ENCODE measurements at regions not wholly inside any gene's neighbourhood (a gene's known extent, or its start where the extent isn't known, plus 50 kb on each side); places are given as distances from the start of the nearest gene placed in this dataset.
A peak's percentile ranks its signal among the peaks of the same experiment; 100 is the strongest.
"Not testable (repeated sequence)": the region's sequence is repeated elsewhere in the genome, so short reads cannot be mapped to it uniquely, and the experiment has no call there.

- no peak for DNase-seq (ENCODE audit: low spot score)
These were observed 795.0 kb downstream of the DTWD2 start for GRCh38 chr5:118193194-118193905.

GRCh38 chr5:118185018-118185417, 803.3 kb downstream of the DTWD2 start:
- DNase-seq (ENCODE audit: low spot score): no peak

DNA sequence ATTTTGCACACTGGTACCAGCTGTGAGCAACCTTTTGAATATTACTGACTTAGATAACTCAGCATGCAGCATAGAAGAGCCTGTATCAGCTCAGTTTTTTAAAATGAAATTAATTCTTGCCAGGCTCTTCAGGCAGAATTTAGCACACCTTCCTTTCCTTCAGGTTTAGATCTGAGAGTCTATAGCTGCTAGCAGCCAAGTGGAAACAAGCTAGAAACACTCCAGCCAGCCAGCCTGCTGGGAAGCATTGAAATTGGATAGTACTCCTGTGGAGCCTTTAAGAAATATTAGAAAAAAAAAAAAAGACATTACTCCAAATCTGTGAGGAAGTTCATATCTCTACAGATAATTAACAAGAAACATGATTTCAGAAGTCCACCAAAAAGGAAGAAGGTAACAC, 812.2 kb downstream of the DTWD2 start:
- no peak for DNase-seq (ENCODE audit: low spot score)

DNA sequence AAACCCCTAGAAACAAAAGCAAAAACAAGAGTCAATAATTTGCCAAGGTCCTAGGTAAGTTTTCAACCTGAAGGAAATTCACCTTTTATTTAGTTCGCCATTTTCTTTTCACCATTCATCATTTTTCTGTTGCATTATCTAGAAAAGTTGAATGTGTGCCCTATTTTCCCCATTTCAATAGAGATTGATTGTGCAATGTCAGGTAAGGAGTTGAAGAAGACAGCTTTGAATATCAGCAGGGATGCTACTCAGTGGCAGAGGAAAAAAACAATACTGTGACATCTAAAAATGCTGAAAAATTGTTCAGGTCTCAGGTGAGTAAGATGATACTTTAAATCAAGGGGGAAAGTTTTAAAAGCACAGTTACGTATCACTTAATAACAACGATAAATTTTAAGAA, 813.7 kb downstream of the DTWD2 start:
- DNase-seq (ENCODE audit: low spot score): no peak

DNA sequence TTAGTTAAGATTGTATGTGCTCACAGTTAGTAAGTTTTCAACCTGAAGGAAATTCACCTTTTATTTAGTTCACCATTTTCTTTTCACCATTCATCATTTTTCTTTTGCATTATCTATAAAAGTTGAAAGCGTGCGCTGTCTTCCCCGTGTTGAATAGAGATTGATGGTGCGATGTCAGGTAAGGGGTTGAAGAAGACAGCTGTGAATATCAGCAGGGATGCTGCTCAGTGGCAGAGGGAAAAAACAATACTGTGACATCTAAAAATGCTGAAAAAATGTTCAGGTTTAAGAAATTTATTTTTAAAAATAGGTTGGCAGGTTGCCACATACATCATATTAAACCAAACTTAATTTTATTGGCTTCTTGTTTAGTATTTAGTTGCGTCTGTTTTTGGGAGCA, 815.0 kb downstream of the DTWD2 start:
- no peak for DNase-seq (ENCODE audit: low spot score)

GRCh38 chr5:118165619-118166018, 822.7 kb downstream of the DTWD2 start:
- no peak for DNase-seq (ENCODE audit: low spot score)

GRCh38 chr5:118156181-118156580, 832.2 kb downstream of the DTWD2 start:
- DNase-seq (ENCODE audit: low spot score): no peak

GRCh38 chr5:118146824-118147223, 841.5 kb downstream of the DTWD2 start:
- DNase-seq (ENCODE audit: low spot score): no peak

- DNase-seq (ENCODE audit: low spot score): no peak
These were observed 843.8 kb downstream of the DTWD2 start for GRCh38 chr5:118144540-118144939.

- no peak for DNase-seq (ENCODE audit: low spot score)
These were observed 849.0 kb downstream of the DTWD2 start for GRCh38 chr5:118139361-118139760.

- DNase-seq (ENCODE audit: low spot score): peak; percentile 78
These were observed 862.2 kb downstream of the DTWD2 start for GRCh38 chr5:118126159-118126558.

GRCh38 chr5:118125687-118126086, 862.7 kb downstream of the DTWD2 start:
- DNase-seq (ENCODE audit: low spot score): no peak

GRCh38 chr5:118121258-118121657, 867.1 kb downstream of the DTWD2 start:
- no peak for DNase-seq (ENCODE audit: low spot score)

DNA sequence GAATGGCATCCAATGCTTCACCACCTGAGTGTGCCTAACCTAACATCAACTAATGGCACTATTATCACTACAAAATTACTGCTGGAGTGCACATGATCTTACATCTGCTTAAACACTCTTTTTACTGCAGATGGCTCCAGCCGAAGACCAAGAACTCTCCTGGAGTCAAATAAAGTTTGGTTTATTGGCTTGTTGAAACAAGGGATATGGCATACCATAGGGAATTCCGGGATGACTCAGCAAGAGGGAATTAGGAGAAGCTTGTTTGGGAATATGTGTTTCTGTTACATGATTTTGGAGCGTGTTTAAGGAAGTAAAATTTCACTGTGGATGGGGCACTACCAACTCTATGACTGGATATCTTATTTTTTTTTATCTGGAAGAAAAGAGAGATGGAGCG, 872.6 kb downstream of the DTWD2 start:
- DNase-seq (ENCODE audit: low spot score): peak; percentile 52

DNA sequence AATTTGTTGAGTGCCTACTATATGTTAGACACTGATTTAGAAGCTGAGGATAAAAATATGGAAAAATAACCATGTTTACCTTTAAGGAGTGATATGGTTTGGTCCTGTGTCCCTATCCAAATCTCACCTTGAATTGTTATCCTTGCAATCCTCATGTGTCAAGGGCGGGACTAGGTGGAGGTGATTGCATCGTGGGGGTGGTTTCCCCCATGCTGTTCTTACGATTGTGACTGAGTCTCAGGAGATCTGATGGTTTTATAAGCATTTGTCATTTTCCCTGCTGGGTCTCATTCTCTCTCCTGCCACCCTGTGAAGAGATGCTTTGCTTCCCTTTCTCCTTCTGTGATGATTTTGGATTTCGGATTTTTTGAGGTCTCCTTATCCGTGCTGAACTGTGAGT, 876.4 kb downstream of the DTWD2 start:
- no peak for DNase-seq (ENCODE audit: low spot score)

DNA sequence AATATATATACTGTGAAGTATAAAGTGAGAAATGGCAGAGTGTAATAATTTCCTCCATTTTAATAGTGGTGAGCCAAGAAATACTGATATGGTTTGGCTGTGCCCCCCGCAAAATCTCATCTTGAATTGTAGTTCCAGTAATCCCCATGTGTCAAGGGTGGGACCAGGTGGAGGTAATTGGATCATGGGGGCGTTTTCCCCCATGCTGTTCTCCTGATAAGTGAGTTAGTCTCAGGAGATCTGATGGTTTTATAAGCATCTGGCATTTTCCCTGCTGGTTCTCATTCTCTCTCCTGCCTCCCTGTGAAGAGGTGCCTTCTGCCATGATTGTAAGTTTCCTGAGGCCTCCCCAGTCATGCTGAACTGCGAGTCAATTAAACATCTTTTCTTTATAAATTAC, 881.1 kb downstream of the DTWD2 start:
- DNase-seq (ENCODE audit: low spot score): not testable (repeated sequence)

GRCh38 chr5:118098716-118099115, 889.6 kb downstream of the DTWD2 start:
- no peak for DNase-seq (ENCODE audit: low spot score)

DNA sequence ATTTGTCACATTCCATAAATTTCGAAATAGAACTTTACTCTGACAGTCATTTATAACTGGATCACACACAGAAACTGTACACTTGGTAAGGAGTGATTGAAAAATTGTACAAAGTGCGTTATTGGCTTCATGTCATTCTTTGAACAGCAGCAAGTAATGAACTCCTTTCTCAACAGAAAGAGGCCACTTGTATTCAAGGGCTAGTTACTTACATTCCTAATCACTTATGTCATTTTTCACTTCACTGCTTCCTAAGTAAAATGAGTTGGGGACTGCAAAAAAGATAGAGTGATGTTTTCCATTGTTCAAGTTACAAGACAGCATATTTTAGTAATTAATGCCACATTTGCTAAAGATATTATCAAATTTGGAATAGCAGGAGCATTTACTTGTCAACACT, 893.2 kb downstream of the DTWD2 start:
- DNase-seq (ENCODE audit: low spot score): no peak

GRCh38 chr5:118088448-118088847, 899.9 kb downstream of the DTWD2 start:
- DNase-seq (ENCODE audit: low spot score): no peak

DNA sequence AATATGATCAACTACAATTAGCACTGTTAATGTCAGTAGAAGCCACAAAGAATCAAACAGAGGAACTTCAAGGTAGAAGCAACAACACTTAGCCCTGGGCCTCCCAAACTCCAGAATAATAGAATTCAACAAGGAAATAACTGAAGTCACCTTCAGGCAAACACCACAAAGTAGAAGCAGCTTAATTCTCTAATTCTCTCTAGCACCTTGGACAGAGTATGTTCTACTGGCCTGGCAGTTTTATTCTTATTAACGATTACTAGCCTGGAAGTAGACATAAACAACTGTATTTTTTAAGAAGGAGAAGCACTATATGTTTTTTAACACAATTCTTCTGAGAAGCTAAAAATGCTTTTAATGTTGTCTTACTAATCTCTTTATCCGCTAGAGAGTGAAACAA, 911.9 kb downstream of the DTWD2 start:
- no peak for DNase-seq (ENCODE audit: low spot score)

DNA sequence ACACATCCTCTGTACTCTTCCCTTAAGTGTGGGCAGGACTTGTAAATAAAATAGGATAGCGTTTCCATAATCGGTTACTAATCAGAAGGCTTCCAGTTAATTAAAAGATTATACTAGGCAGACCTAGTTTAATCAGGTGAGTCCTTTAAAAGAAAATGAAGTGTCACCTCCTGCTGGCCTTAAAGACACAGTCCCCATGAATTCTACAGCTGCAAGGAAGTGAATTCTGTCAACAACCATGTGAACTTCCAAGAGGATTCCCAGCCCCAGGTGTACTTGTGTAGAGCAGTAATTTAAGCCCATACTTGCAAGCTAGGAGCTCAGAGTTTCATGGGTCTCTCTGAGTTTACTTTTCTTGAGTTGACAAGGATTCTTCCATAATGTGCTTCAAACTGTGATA, 918.3 kb downstream of the DTWD2 start:
- DNase-seq (ENCODE audit: low spot score): no peak

DNA sequence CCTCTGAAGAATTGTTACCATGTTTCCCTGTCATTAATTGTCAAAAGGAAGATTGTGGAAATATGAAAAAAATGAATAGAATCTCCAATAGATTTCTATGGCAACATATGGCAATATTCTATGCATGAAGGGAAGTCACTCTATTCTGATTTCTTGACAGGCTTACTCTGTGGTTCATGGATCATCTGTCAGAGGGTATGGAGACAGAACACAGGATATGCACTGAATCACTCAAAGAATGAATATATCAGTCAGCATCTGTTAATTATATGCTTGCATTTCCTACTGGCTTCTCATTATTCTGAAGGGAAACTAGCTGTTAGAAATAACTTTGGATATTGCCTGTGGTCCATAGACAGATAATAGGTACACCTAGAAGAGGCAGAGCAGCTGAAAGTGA, 918.9 kb downstream of the DTWD2 start:
- no peak for DNase-seq (ENCODE audit: low spot score)

- no peak for DNase-seq (ENCODE audit: low spot score)
These were observed 919.5 kb downstream of the DTWD2 start for GRCh38 chr5:118068886-118069285.

GRCh38 chr5:118063836-118064235, 924.5 kb downstream of the DTWD2 start:
- not testable (repeated sequence) for DNase-seq (ENCODE audit: low spot score)
